Kidney capillary endothelial cell (primary cell): ENCODE measurements at regions not wholly inside any gene's neighbourhood (a gene's known extent, or its start where the extent isn't known, plus 50 kb on each side); places are given as distances from the start of the nearest gene placed in this dataset.
"Not testable (repeated sequence)": the region's sequence is repeated elsewhere in the genome, so short reads cannot be mapped to it uniquely, and the experiment has no call there.

Experiments
- DNase-seq: peaks from one replicate; pipeline ENCODE4 v3.0.0-alpha.2; 2018; ENCODE audit warnings: low spot score

GRCh38 chr7:106376026-106376799 lies 91.4 kb upstream of the NAMPT start:
- DNase-seq: no peak

GRCh38 chr7:106375499-106375898 lies 90.7 kb upstream of the NAMPT start:
- DNase-seq: no peak

GRCh38 chr7:106374437-106374836 lies 89.7 kb upstream of the NAMPT start:
- no peak for DNase-seq

GRCh38 chr7:106372595-106373318 lies 88.0 kb upstream of the NAMPT start:
- no peak for DNase-seq

GRCh38 chr7:106372126-106372525 lies 87.3 kb upstream of the NAMPT start:
- no peak for DNase-seq

- DNase-seq: no peak
Measured at GRCh38 chr7:106371629-106372028, 86.8 kb upstream of the NAMPT start.

GRCh38 chr7:106370542-106370941 lies 85.8 kb upstream of the NAMPT start:
- no peak for DNase-seq

GRCh38 chr7:106369816-106370215 lies 85.0 kb upstream of the NAMPT start:
- no peak for DNase-seq

GRCh38 chr7:106369352-106369751 lies 84.6 kb upstream of the NAMPT start:
- DNase-seq: no peak

- DNase-seq: no peak
Measured at GRCh38 chr7:106367664-106368063, 82.9 kb upstream of the NAMPT start.

GRCh38 chr7:106367018-106367420 lies 82.2 kb upstream of the NAMPT start:
- DNase-seq: no peak

GRCh38 chr7:106365252-106366005 lies 80.6 kb upstream of the NAMPT start:
- no peak for DNase-seq

GRCh38 chr7:106362507-106362906 lies 77.7 kb upstream of the NAMPT start:
- not testable (repeated sequence) for DNase-seq

- no peak for DNase-seq
Measured at GRCh38 chr7:106358103-106358663, 73.4 kb upstream of the NAMPT start.

- DNase-seq: no peak
Measured at GRCh38 chr7:106357675-106358074, 72.9 kb upstream of the NAMPT start.

- DNase-seq: no peak
Measured at GRCh38 chr7:106354822-106355221, 70.0 kb upstream of the NAMPT start.

GRCh38 chr7:106353944-106354343 lies 69.2 kb upstream of the NAMPT start:
- DNase-seq: no peak

- DNase-seq: no peak
Measured at GRCh38 chr7:106348231-106348630, 63.4 kb upstream of the NAMPT start.

GRCh38 chr7:106347229-106347833 lies 62.5 kb upstream of the NAMPT start:
- no peak for DNase-seq

GRCh38 chr7:106346678-106347217 lies 62.0 kb upstream of the NAMPT start:
- no peak for DNase-seq

GRCh38 chr7:106346167-106346677 lies 61.4 kb upstream of the NAMPT start:
- DNase-seq: no peak
